Stimulated activated CD8-positive, alpha-beta memory T cell treated with anti-CD3 and anti-CD28 coated beads, Interleukin-12 subunit alpha, Interleukin-12 subunit beta, amount 100 ng/mL, for 24 hours (primary cell): ENCODE measurements at regions not wholly inside any gene's neighbourhood (a gene's known extent, or its start where the extent isn't known, plus 50 kb on each side); places are given as distances from the start of the nearest gene placed in this dataset.

Experiments used
- DNase-seq: peaks from one replicate; pipeline ENCODE4 v3.0.0-alpha.2; 2020; ENCODE audit errors: extremely low read depth

DNA sequence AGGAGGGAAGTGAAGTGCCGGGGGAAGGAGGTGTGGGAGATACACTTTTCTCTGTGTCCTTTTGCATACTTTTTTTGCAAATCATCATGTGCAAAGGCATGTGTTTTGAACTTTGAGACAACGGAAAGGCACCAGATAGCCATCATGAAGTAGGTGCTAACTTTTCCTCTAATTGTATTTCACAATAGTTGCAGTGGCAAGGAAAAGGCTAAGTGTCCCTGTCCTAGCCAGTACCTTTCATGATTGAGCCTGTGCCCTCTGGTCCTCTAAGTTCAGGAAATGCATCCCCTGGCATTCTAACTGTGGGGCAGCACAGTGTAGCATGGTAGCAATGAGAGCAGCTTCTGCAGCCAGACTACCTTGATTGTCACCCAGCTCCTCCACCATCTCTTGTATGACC lies 186.2 kb downstream of the ADSS2 start:
- no peak for DNase-seq

DNA sequence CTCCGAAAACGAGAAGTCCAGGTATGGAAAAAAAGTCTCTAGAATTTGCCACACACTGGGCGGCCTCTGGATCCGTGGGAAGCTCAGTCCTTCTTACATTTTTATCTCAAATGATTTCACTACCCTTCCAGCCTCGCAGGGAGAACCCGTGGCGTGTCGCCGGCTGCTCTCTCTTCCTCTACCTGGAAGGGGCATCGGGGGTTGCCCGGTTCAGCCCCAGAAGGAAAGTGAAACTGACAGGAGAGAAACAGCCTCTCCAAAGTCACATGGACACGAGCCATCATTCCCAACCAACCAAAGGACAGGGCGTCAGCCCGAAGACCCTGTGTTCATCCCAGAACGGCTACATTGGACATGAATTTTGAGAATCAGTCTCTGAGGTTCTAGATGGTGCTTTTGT lies 182.5 kb downstream of the ADSS2 start:
- no peak for DNase-seq

DNA sequence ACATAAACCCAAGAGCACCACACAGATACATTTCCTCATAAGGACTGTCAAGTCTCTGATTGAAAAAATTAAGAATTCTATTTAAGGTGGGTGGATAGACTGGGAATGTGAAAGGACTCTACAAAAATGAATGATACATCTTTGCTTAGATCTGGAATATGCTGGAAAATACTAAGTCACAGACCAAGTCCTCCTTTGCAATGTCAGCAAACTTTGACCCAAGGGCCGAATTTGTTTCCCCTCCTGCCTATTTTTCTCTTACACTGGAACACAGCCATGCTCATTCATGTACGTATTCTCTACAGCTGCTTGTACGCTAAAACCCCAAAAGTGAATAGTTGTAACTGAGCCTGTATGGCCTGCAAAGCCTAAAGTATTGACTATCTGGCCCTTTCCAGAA lies 180.7 kb downstream of the ADSS2 start:
- DNase-seq, result no peak

DNA sequence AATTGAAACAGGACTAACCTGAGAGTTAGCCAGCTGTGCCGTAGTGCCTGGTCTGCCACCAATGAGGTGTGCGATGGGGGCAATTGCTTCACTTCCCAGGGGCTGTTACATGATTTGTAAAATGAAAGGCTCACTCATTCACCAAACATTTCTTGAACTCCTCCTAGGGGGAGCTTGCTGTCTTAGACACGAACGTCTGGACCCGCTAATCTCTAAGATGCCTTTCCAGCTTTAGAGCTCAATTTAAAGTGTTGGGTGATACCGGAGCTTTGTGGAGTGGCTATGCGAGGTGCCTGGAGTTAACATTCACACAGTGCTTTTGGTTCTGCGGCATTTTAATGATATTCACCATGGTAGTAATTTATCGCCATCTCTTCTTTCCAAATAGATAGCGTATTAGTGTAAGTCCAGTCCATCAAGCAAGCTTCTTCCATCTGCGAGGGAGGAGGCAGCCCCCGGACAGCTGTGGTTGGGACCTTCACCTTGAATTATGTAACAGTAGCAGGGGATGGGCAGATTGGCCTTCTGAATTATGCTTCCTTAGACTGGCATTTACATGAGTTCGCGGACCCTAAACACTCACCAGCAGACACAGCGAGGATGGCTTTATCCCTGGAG lies 179.9 kb downstream of the ADSS2 start:
- no peak for DNase-seq

DNA sequence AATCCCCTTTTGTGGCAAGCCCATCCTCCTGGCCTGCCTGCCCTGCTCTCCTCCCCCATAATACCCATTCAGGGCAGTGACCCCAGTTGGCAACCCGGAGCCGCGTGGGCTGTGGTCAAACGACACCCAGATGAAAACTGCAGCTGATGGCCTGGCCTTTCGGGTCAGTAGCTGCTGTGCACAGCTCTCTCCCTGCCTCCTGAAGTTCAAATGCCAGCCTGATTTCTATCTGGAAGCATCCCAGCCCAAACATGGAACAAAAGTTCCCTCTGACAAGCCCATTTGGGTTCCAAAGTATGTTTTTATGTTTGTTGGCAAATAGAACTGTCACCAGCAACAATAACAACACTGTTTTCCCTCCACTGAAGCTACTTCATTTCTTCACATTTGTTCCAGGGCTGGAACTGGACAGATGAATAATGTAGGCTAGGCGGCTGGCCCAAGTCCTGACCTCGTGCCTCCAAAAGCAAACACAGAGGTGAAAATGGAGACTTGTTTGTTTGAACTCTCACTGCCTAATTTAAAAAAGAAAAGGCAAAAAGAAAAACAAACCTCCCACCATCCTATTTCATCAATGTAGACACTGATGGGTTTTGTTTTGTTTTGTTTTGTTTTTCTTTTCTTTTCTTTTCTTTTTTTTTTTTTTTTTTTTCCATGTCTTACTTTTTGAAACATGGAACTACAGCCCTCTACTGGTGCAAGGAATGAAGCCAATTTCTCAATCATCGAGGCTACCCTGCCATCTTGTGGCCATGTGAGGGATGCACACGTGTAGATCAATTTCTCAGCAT lies 179.0 kb downstream of the ADSS2 start:
- DNase-seq, result peak; percentile 24

DNA sequence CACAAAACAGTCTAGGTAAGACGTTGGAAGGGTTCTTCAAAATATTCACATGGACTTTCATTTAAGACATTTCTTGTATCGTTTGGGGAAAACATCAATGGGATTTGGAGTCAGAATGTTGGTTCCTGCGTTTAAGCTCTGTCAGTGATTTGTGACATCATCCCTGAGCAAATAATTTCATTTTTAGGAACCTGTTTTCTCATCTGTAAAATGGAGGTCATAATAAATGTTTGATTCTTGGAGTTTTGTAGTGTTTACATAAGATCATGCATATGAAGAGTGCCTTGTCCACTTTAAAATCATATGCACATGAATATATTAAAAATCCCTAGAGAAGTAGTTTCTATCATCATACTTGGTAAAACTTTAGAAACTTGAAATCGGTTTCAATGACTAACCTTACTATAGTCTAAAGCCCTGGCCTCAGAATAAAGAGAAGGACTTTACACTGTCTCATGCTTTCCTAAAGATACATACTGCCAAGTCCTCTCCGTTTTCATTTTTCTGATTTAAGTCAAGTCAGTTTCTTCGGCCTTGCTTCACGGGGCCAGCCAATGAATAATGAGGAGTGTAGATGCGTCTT lies 178.4 kb downstream of the ADSS2 start:
- DNase-seq, result no peak

DNA sequence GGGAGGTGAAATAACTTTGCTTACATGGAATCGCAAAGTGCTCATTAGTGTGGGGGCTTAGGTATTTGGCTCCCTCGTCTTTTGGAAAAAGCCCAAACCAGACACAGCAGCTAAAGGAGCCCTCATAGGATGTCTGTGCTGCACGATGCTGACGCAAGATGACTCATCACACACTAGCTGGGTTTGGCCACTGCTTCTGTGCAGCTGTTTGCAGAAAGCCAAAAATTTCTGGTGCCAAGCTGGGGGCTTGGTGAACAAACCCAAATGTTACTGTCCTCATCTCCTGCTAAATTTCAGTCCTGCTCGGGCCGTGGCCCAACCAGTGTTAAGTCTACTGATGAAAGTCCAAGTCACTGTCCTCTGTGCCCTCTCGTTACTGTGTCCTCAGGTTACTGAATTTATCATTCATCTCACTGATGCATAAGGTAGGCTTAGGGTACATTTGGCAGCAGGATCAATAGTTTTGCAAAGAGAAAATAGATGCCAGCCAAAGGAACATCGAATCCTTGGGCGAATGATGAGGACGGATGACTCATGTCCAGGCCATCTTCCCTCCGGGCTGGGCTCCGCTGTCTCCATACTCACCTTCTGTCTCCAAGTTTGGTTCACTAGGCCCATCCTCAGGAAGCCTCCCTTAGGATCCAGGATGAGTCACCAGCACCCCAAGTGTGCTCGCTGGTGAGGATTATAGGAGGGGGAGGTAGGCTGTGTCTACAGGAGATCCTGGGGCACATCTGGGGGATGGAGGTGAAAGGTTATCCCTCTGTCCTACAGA lies 177.7 kb downstream of the ADSS2 start:
- no peak for DNase-seq

DNA sequence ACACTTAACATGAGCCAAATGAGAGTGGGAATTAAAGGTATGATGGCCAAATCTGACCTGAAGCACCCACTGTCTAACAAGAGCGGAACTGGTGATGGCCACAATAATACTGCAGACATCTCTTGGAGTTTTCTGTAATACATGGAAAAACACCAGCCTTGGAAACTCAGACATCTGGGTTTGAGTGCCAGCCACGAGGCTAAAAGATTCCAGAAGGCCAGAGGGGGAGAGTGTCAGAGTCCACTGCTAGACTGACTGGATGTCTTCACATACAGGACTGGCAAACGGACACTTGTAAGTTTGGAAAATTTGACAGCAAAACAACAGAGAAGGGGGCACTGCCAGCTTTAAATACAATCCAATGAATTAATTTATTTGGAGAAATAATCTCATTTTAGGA lies 175.1 kb downstream of the ADSS2 start:
- no peak for DNase-seq

DNA sequence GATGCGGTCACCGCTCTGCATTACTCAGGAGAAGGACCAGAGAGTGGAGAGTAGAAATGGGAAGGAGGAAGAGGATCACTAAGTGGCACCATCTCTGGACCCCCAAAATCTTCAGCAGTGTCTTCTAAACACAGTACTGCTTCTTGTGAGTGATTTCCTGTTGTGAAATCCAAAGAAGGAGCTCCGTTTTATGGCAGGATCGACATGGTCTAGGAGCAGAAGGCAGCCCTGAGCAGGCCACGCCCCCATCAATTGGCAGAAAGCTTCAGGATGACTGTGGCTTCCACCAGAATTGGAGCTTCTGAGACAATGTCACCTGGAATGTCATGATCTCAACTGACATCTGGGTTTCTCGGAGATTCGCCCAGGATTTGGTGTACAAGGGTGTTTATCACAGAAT lies 171.5 kb downstream of the ADSS2 start:
- no peak for DNase-seq

DNA sequence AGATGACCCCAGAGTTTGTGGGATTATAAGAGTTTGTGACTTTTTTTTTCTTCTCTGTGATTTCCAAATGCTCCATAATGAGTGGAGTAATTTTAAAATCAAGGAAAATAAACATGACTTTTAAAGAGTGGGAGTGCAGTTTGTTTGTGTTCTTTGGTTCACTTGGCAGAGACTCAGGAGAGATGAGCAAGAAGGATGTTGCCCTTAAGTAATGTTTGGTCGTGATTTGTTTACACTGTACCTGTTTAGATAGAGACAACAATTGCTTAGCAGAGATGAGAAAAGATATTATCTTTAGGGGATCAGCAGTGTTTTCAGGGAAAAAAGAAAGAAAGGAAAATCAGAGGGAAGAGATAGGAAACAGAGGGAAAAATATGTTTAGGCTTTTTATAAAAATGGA lies 170.8 kb downstream of the ADSS2 start:
- DNase-seq, result no peak

DNA sequence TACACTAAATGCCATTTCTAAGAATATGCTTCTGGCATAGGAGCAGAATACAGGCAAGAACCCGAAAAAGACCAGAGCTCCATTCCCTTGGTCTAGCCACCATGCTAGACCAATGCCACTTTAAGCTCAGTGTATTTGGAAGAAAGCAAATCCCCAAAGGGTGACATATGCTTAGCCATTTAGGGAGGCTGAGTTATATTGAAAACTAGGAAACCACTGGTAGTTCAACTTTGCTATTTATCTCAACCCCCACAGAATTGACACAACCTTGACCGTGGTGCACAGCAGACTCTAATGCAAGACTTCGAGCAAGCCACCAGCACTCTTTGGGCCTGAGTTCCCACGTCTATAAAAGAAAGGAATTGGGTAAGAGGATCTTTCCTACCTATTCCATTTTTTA lies 167.9 kb downstream of the ADSS2 start:
- DNase-seq, result no peak

DNA sequence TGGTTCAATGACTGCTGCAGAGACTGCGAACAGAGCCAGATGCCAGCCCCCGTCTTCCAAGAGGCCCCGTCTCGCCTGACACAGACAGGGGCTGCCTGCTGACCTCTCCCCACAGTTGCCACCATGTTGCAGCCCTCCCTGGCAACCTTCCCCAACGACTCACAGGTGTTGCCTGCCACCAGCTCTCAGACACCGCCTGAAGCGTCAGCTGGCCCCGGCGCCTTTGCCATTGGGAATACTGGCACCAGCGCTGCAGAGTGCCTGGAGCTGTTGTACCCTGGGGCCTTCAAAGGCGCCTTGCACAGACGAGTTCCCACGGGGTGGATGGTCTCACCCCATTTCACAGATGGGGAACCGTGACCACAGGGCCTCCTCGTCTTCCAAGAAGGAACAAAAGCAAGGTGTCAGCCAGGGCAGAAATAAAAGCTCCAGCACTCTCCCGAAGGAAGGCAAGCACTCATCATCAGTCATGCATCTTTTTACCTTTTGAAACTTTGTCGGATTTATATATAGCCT lies 167.0 kb downstream of the ADSS2 start:
- no peak for DNase-seq

- DNase-seq, result no peak
Observed at GRCh38 chr1:244286341-244286740, 165.4 kb downstream of the ADSS2 start.

GRCh38 chr1:244287726-244288125 lies 164.0 kb downstream of the ADSS2 start:
- no peak for DNase-seq

DNA sequence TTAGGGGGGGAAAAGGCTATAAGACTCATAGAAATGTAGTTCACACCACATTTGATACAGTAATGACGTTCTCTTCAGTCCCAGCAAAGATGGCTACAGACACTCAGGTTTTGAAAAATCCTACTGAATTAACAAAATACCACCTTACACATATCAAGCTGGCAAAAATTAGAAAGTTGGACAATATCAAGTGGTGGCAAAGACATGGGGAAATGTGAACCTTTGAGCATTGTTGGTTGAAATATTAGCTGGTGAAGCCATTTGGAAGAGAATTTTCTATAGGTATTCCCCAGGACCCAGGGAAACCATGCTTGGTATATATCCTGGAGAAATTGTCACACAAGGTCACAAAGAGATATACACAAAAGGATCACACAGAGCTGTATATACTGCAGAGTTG lies 163.0 kb downstream of the ADSS2 start:
- DNase-seq, result no peak

- DNase-seq, result no peak
Observed at GRCh38 chr1:244289991-244290785, 161.5 kb downstream of the ADSS2 start.

DNA sequence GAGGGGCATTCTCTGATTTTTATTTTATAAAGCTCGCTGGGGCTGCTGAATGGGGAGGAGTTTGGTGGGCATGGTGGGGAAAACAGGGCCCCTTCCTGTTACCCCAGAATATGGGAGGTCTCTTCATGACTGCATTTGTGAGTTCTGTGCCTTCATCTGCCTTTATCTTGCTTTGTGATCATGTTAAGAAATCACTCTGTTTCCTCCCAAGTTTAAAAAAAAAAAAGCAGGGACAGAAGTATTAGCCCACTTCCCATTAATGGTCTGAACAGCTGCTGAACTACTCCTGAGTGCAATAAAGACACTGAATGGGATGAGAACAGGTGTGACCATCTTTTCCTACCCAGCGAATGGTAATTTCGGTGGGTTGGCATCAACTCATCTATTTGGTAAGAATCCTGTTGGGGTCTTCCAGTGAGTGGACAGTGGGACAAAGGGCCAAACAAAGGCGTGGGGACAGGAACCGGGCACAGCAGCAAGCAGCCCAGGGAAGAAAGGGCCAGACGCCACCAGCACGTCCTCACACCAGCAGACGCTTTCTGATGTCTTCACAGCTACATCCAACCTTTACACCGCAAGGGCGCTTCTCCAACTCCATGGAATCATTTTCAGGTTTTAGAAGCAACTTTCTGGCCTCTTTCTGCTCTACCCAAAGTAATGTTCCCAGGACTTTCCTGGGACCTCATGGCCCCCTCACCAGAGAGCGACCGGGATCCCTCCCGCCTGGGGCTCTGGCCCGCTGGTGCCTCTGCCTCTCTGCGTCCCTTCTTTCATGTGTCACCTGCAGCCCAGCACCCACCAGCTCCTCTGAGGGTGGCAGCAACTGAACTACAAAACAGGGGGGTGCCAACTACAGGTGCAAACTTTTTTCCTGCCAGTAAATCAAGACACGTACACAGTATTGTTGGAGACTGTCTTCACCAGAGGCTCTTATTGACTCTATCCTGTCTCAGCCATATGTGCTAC lies 160.2 kb downstream of the ADSS2 start:
- DNase-seq, result no peak

- DNase-seq, result no peak
Observed at GRCh38 chr1:244294599-244295224, 157.0 kb downstream of the ADSS2 start.

DNA sequence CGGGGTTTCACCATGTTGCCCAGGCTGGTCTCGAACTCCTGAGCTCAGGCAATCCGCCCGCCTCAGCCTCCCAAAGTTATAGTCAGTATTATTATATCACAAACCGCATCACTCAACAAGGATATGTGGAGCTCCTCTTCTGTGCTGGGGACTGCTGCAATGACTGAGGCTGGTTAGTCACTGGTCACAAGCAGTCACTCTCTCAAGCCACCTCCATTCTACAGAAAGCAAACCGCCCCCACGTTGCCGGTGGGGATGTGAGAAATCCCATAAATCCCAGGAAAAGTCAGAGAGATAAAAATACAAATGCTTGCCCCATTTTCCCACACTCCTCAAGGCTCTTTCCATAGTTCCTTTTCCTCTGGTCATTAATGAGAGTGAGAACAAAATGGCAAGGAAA lies 155.7 kb downstream of the ADSS2 start:
- no peak for DNase-seq

DNA sequence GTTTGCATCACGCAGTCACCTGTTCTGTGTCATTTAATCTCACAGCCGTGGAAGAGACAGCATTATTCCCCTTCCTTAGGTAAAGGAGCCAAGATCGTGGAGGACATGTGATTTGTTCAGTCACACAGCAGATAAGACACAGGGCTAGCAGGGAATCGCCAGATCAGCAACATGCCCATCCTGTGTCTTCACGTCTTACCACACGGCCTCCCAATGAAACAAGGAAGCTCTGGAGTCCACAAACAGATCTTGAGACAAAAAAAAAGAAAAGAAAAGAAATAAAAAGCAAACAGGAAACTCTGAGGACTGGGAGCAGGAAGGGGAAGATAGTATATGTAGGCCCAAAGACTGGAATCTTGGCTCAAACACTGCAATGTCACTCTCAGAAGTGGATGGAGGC lies 155.3 kb downstream of the ADSS2 start:
- DNase-seq, result no peak
